IMR-90 (cell line): ENCODE measurements at regions not wholly inside any gene's neighbourhood (a gene's known extent, or its start where the extent isn't known, plus 50 kb on each side); places are given as distances from the start of the nearest gene placed in this dataset.

ENCODE experiments used
- ATAC-seq: fragments of 200-7000 bp; cut with Tn5 transposase; 2 replicates; pipeline ENCODE4 v1.9.1; 2020; ENCODE audit warnings: low read depth, mild to moderate bottlenecking, moderate library complexity
- BruUV-seq: library from RNA; stranded (reverse); fragments of 400-500 nt; replicated peaks from 2 replicates; lab custom pipeline; 2021; lab: Mats Ljungman, UMichigan
- CTCF ChIA-PET: fragments of 300-600 bp; formaldehyde crosslinking; extraction: SDS; loops from one replicate; lab custom pipeline; 2021; ENCODE audit warnings: antibody characterized with exemption; lab: Yijun Ruan, JAX
- POLR2A ChIA-PET: fragments of 300-600 bp; sonication (Branson Sonifier 250); formaldehyde crosslinking; loops from one replicate; lab custom pipeline; 2022; ENCODE audit warnings: antibody characterized with exemption; ENCODE audit not compliant: unreplicated experiment; lab: Charles Lee
- DNase-seq: peaks from one replicate; pipeline ENCODE4 v3.0.0; 2013
- H2AFZ ChIP-seq: replicated peaks from 2 replicates; pipeline ENCODE3; 2013; ENCODE audit warnings: low read length, mild to moderate bottlenecking; ENCODE audit not compliant: poor library complexity
- H2AK5ac ChIP-seq: 2 replicates; pipeline ENCODE4 v1.6.1; 2013; ENCODE audit warnings: low read depth, low read length, inconsistent platforms
- H2AK9ac ChIP-seq: replicated peaks from 2 replicates; pipeline ENCODE3; 2013; ENCODE audit warnings: mild to moderate bottlenecking, low read depth, low read length, moderate library complexity; ENCODE audit not compliant: poor library complexity
- H2BK120ac ChIP-seq: 2 replicates; pipeline ENCODE4 v1.6.1; 2013; ENCODE audit warnings: low read depth, low read length, inconsistent platforms
- H2BK15ac ChIP-seq: 3 replicates; pipeline ENCODE4 v1.6.1; 2013; ENCODE audit warnings: low read depth, low read length, inconsistent platforms
- H2BK20ac ChIP-seq: 2 replicates; pipeline ENCODE4 v1.6.1; 2013; ENCODE audit warnings: low read depth, mild to moderate bottlenecking, inconsistent platforms, low read length, moderate library complexity
- H2BK5ac ChIP-seq: 2 replicates; pipeline ENCODE4 v1.6.1; 2013; ENCODE audit warnings: mild to moderate bottlenecking, low read depth, low read length, inconsistent platforms; ENCODE audit not compliant: poor library complexity, severe bottlenecking
- H3K14ac ChIP-seq: replicated peaks from 2 replicates; pipeline ENCODE4 v1.6.1; 2013; ENCODE audit warnings: low read depth, low read length, inconsistent platforms
- H3K18ac ChIP-seq: 2 replicates; pipeline ENCODE4 v1.6.1; 2013; ENCODE audit warnings: low read depth, low read length, control low read depth
- H3K23ac ChIP-seq: 2 replicates; pipeline ENCODE4 v1.6.1; 2013; ENCODE audit warnings: low read depth, low read length, inconsistent platforms
- H3K27ac ChIP-seq: 2 replicates; pipeline ENCODE4 v1.5.1; 2013; ENCODE audit warnings: mild to moderate bottlenecking, control low read depth, low read length; ENCODE audit not compliant: insufficient read depth
- H3K27me3 ChIP-seq: 2 replicates; pipeline ENCODE4 v1.6.1; 2013; ENCODE audit warnings: low read length; ENCODE audit not compliant: control insufficient read depth, insufficient read depth
- H3K36me3 ChIP-seq: 2 replicates; pipeline ENCODE4 v1.6.1; 2013; ENCODE audit warnings: low read length, mixed read lengths; ENCODE audit not compliant: control insufficient read depth, insufficient read depth
- H3K4ac ChIP-seq: 2 replicates; pipeline ENCODE4 v1.6.1; 2013; ENCODE audit warnings: low read depth, low read length, inconsistent platforms
- H3K4me1 ChIP-seq: 2 replicates; pipeline ENCODE4 v1.6.1; 2013; ENCODE audit warnings: low read length, mixed read lengths; ENCODE audit not compliant: control insufficient read depth, insufficient read depth
- H3K4me2 ChIP-seq: 2 replicates; pipeline ENCODE4 v1.6.1; 2013; ENCODE audit warnings: low read depth, mild to moderate bottlenecking, control low read depth, low read length, moderate library complexity
- H3K4me3 ChIP-seq: 2 replicates; pipeline ENCODE4 v1.5.1; 2013; ENCODE audit warnings: low read depth, mild to moderate bottlenecking, control low read depth, low read length, moderate library complexity; ENCODE audit not compliant: insufficient read depth
- H3K56ac ChIP-seq: 2 replicates; pipeline ENCODE4 v1.6.1; 2013; ENCODE audit warnings: low read length, inconsistent platforms; ENCODE audit not compliant: insufficient read depth; ENCODE audit errors: extremely low read depth
- H3K79me1 ChIP-seq, 2 experiments: 2 replicates each; pipeline ENCODE4 v1.6.1; 2013; ENCODE audit warnings: low read length in 2 of 2, inconsistent platforms in 1 of 2, low read depth in 1 of 2
- H3K9ac ChIP-seq: 2 replicates; pipeline ENCODE4 v1.6.1; 2013; ENCODE audit warnings: low read depth, low read length, control low read depth
- H3K9me1 ChIP-seq: 2 replicates; pipeline ENCODE4 v1.6.1; 2013; ENCODE audit warnings: low read length, inconsistent platforms; ENCODE audit not compliant: insufficient read depth
- H3K9me3 ChIP-seq: 2 replicates; pipeline ENCODE4 v1.6.1; 2013; ENCODE audit warnings: low read length; ENCODE audit not compliant: control insufficient read depth, insufficient read depth
- H4K20me1 ChIP-seq: 2 replicates; pipeline ENCODE4 v1.6.1; 2013; ENCODE audit warnings: low read length, inconsistent platforms; ENCODE audit not compliant: insufficient read depth
- H4K5ac ChIP-seq: 2 replicates; pipeline ENCODE4 v1.6.1; 2013; ENCODE audit warnings: mild to moderate bottlenecking, low read depth, low read length, control low read depth
- H4K8ac ChIP-seq, 2 experiments: 2 replicates each; pipeline ENCODE4 v1.6.1; 2013; ENCODE audit warnings: low read depth in 2 of 2, low read length in 2 of 2, control low read depth in 1 of 2, inconsistent platforms in 1 of 2
- H4K91ac ChIP-seq: 2 replicates; pipeline ENCODE4 v1.6.1; 2013; ENCODE audit warnings: low read depth, low read length, inconsistent platforms; ENCODE audit not compliant: insufficient read depth
- CHD1 ChIP-seq: IDR thresholded peaks from 2 replicates; pipeline ENCODE4 v1.6.1; 2012; ENCODE audit warnings: low read depth, low read length, improper control_type of control experiment
- ELK1 ChIP-seq: fragments of 150-350 bp; IDR thresholded peaks from 2 replicates; pipeline ENCODE4 v1.6.1; 2016; ENCODE audit warnings: low read depth, mild to moderate bottlenecking, low read length, moderate library complexity, borderline replicate concordance
- MAZ ChIP-seq: IDR thresholded peaks from 2 replicates; pipeline ENCODE4 v1.6.1; 2012; ENCODE audit warnings: low read depth, mild to moderate bottlenecking, low read length, improper control_type of control experiment, moderate library complexity, borderline replicate concordance
- MXI1 ChIP-seq: IDR thresholded peaks from 2 replicates; pipeline ENCODE4 v1.6.1; 2012; ENCODE audit warnings: low read depth, mild to moderate bottlenecking, low read length, moderate library complexity, borderline replicate concordance
- SMC3 ChIP-seq: fragments of 150-350 bp; IDR thresholded peaks from 2 replicates; pipeline ENCODE4 v1.6.1; 2016; ENCODE audit warnings: low read depth, mild to moderate bottlenecking, antibody characterized with exemption, low read length, moderate library complexity
- WGBS, 2 experiments: methylation state at CpG; one replicate each; pipeline versions ENCODE4 v1.1.5 to v1.1.7; 2013; ENCODE audit warnings: missing lambda C conversion rate in 2 of 2; ENCODE audit not compliant: insufficient read length in 1 of 2; ENCODE audit errors: extremely low coverage in 2 of 2; 5-methylcytosine and 5-hydroxymethylcytosine counted together
- dilution Hi-C: fragments of 300-500 bp; cut with HindIII; formaldehyde crosslinking; loops from one replicate; pipeline ENCODE4 v1.14.3; 2018; ENCODE audit warnings: low sequenced_read_pairs; ENCODE audit not compliant: unreplicated experiment
- in situ Hi-C: fragments of 300-500 bp; cut with MboI; formaldehyde crosslinking; loops from 3 replicates; pipeline ENCODE4 v1.14.3; 2019; ENCODE audit warnings: low sequenced_read_pairs, inconsistent platforms, mixed read lengths
- intact Hi-C: fragments of 100-400 bp; cut with micrococcal nuclease; formaldehyde crosslinking; loops from 2 replicates; pipeline ENCODE4 v1.10.0; 2022
- TF ChIP-seq, protein P1 (sequence below): conservative IDR thresholded peaks from 2 replicates; pipeline ENCODE4 v1.5.1; 2012; ENCODE audit warnings: mild to moderate bottlenecking, low read depth, low read length, improper control_type of control experiment

DNA sequence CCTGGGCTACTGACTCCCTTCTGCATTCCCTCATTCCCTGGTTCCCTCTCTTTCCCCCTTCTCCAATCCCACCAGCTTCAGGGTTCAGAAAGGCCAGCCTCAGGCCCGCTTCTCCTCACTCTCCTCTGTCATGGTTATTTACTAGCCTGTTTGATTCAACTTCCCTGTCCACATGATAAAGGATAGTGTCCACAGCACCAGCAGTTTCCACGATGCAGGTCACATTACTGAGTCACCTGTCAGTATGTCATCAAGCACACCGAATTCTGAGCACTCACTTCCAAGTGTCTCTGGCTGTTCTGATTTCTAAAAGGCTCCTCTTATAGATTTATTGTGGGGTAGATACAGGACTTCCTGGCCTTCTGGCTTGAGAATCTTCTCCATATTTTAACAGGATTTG, 96.6 kb upstream of the CTNNB1 start:
- Histone ChIP-seq H2AK5ac (no peak overlapping the region), H2AK9ac (no peak overlapping the region), H3K4ac (no peak overlapping the region), H3K79me1 (no peaks in the 10 kb centered on the region), H2BK120ac (no peak overlapping the region), H3K4me2 (no peak overlapping the region), H3K4me1 (no peaks in the 10 kb centered on the region), H2BK15ac (no peak overlapping the region), H4K91ac (no peak overlapping the region), H3K9me1 (no peaks in the 10 kb centered on the region), H4K5ac (no peak overlapping the region), H3K27me3 (no peaks in the 10 kb centered on the region), H3K36me3 (no peaks in the 10 kb centered on the region), H2AFZ (no peak overlapping the region), H4K8ac (no peak overlapping the region), H3K23ac (no peak overlapping the region), H2BK20ac (no peak overlapping the region), H3K9me3 (no peaks in the 10 kb centered on the region), H3K18ac (no peak overlapping the region), H3K56ac (no peak overlapping the region), H3K4me3 (no peak overlapping the region), H2BK5ac (no peak overlapping the region), H3K9ac (no peak overlapping the region), H3K14ac (no peak overlapping the region), H4K20me1 (no peaks in the 10 kb centered on the region), H3K27ac (no peak overlapping the region)
- ChIA-PET CTCF (no interaction called here), POLR2A (no interaction called here)
- no TSS peak for BruUV-seq
- DNase-seq (no peak), ATAC-seq (no peak)
- no peak for TF ChIP-seq MAZ
- TF ChIP-seq ELK1 = no peak
- no peak for TF ChIP-seq SMC3
- TF ChIP-seq, protein P1, sequence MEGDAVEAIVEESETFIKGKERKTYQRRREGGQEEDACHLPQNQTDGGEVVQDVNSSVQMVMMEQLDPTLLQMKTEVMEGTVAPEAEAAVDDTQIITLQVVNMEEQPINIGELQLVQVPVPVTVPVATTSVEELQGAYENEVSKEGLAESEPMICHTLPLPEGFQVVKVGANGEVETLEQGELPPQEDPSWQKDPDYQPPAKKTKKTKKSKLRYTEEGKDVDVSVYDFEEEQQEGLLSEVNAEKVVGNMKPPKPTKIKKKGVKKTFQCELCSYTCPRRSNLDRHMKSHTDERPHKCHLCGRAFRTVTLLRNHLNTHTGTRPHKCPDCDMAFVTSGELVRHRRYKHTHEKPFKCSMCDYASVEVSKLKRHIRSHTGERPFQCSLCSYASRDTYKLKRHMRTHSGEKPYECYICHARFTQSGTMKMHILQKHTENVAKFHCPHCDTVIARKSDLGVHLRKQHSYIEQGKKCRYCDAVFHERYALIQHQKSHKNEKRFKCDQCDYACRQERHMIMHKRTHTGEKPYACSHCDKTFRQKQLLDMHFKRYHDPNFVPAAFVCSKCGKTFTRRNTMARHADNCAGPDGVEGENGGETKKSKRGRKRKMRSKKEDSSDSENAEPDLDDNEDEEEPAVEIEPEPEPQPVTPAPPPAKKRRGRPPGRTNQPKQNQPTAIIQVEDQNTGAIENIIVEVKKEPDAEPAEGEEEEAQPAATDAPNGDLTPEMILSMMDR = no peak
- TF ChIP-seq CHD1 = no peak
- TF ChIP-seq MXI1 = no peak
- dilution Hi-C loops (no loop called here), in situ Hi-C loops (no loop called here), intact Hi-C loops (no loop called here)
- WGBS, 2 experiments = no CpG with 5 or more reads among the region's 3 CpGs
